ENCODE measurements at regions not wholly inside any gene's neighbourhood (a gene's known extent, or its start where the extent isn't known, plus 50 kb on each side); places are given as distances from the start of the nearest gene placed in this dataset.

DNA sequence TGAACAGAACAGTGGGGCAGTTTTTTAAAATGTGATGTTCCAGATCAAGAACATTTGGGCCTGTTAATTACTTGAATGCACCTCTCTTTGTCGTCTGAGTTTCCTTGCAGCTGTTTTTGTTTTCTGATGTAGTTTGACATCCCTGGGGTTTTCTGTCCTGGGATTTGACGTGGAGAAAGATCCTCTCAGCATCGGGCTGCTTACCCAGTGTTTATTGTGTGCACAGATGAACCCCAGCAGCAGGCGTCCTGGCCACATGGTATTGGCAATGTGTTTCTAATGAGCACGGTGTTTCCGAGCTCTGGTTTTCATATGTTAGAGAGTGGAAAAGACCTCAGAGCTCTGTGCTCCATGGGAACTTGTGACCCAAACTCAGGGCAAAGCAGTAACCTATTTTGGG is 191.1 kb upstream of the IRX3 start:
- no peak overlapping the region for H3K27ac Mint-ChIP-seq
- DNase-seq = no peak
- no peak for ATAC-seq
- H3K9me3 Mint-ChIP-seq (ENCODE audit: low read depth) = no peaks in the 10 kb centered on the region
- H3K27me3 Mint-ChIP-seq = no peaks in the 10 kb centered on the region
- CTCF ChIA-PET = no interaction called here
- no peaks in the 10 kb centered on the region for H3K4me1 Mint-ChIP-seq
- H3K4me3 Mint-ChIP-seq = no peak overlapping the region
- no peaks in the 10 kb centered on the region for H3K36me3 Mint-ChIP-seq

- Mint-ChIP-seq H3K27ac (no peak overlapping the region), H3K4me1 (no peaks in the 10 kb centered on the region), H3K4me3 (no peak overlapping the region), H3K9me3 (ENCODE audit: low read depth) (no peaks in the 10 kb centered on the region), H3K36me3 (no peaks in the 10 kb centered on the region), H3K27me3 (no peaks in the 10 kb centered on the region)
- ATAC-seq (no peak), DNase-seq (no peak)
- CTCF ChIA-PET = no interaction called here
Measured at GRCh38 chr16:54475019-54475601, 188.5 kb upstream of the IRX3 start.

DNA sequence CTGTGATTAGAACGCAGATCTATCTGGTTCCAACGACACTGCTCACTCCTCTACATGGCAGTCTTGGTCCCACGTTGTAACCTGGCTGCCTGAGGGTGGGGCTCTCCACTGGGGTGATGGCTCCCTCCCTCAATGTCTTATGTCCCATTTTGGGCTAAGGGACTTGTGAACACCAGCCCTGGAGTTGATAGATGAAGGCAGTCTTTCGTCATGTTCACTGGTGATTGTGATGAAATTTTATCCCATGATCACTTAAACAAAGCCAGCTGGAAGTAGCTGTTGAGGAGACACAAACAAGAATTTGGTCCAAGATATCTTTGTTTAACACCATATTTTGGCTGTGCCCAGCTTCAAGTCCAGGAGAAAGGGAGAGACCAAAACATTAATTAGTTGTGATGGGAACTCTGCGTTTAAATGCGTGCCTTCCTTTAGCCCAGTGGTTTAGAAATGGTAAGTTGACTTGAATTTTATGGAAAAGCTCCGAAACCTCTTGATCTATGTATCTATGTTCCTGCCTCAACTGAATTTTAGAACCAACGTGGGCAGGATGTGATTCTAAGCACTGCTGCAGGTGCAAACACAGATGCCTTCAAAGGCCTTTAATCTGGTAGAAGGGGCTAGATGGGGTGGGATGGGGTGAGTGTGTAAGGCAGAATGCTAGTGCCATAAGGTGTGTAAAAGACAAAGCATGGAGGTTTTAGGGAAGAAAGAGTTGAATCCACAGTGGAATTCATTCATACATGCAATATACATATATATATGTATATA is 186.8 kb upstream of the IRX3 start:
- Mint-ChIP-seq H3K4me1 (no peaks in the 10 kb centered on the region), H3K27ac (no peak overlapping the region), H3K36me3 (no peaks in the 10 kb centered on the region), H3K27me3 (no peaks in the 10 kb centered on the region), H3K4me3 (no peak overlapping the region), H3K9me3 (ENCODE audit: low read depth) (no peaks in the 10 kb centered on the region)
- CTCF ChIA-PET = no interaction called here
- ATAC-seq (no peak), DNase-seq (no peak)

DNA sequence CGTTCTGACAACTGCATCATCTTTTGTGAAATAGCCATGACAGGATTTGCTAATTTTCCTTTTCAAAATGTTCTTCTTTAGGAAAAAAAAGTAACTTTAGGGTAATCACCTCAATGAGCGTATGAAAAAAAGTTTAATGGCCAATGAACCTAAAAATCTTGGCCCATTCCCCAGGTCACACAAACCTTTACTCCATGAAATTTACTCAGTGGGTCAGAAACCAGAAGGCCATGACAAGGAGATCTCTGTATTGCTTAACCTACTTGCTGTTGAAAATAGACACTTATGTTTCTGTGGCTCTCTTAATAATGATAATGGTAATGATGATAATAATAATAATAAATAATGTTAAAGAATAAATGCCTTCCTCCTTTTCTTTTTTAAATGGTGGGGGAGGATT is 180.8 kb upstream of the IRX3 start:
- no peak for DNase-seq
- ATAC-seq = no peak
- Mint-ChIP-seq H3K36me3 (no peaks in the 10 kb centered on the region), H3K27me3 (no peaks in the 10 kb centered on the region), H3K9me3 (ENCODE audit: low read depth) (peaks cover 6% of the 10 kb centered on the region), H3K4me1 (no peaks in the 10 kb centered on the region), H3K4me3 (no peak overlapping the region), H3K27ac (no peak overlapping the region)
- CTCF ChIA-PET = interaction anchor here (0.7 kb wide), 1 partner anchor 13 kb away, joined by 3 read pairs; no protein-coding TSS in a partner anchor

DNA sequence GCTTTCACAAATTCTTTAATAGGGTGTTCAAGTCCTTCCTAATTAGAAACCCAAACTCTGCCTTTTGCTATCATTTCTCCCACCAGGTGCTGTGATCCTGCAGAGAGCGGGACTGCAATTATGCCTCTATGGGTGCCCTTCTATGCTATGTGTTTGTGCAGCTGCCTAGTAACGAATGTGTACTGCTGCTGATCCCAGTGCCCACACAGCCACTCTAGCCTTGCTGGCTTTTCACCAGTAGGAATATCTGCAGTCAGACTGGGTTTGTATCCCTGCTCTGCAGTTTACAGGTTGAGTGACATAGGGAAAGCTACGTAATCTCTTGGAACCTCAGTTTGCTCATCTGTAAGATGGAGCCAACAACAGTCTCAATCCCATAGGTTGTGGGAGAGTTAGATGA is 179.6 kb upstream of the IRX3 start:
- Mint-ChIP-seq H3K9me3 (ENCODE audit: low read depth) (peaks cover 10% of the 10 kb centered on the region), H3K27ac (no peak overlapping the region), H3K36me3 (no peaks in the 10 kb centered on the region), H3K4me3 (no peak overlapping the region), H3K27me3 (no peaks in the 10 kb centered on the region), H3K4me1 (no peaks in the 10 kb centered on the region)
- ATAC-seq (no peak), DNase-seq (no peak)
- CTCF ChIA-PET = no interaction called here

DNA sequence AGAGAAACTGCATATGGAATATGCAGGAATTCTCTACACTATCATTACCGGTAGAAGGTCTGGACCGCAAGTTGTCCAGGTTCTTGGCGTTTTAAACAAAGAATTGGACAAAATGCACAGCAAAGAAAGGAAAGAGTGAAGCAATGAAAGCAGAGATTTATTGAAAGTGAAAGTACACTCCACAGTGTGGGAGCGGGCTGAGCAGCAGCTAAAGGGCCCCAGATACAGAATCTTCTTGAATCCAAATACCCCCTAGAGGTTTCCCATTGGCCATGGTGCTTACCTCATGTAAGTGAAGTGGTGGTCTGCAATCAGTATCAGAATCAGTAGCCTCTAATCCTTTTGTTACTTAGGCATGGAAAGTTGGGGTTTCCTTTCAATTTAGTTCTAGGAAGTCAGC is 178.5 kb upstream of the IRX3 start:
- Mint-ChIP-seq H3K27ac (no peak overlapping the region), H3K4me3 (no peak overlapping the region), H3K36me3 (no peaks in the 10 kb centered on the region), H3K4me1 (no peaks in the 10 kb centered on the region), H3K27me3 (no peaks in the 10 kb centered on the region), H3K9me3 (ENCODE audit: low read depth) (peaks cover 10% of the 10 kb centered on the region)
- DNase-seq (no peak), ATAC-seq (no peak)
- CTCF ChIA-PET = no interaction called here

DNA sequence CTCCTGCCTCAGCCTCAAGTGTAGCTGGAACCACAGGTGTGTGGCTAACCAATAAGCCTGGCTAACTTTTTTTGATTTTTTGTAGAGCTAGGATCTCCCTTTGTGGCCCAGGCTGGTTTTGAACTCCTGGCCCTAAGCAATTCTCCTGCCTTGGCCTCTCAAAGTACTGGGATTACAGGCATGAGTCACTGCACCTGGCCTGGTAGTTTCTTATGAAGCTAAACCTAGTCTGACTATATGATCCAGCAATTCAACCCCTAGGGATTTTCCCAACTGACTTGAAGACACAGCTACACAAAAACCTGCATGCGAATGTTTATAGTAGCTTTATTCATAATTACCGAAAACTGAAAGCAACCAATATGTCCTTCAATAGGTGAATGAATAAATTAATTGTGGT is 176.2 kb upstream of the IRX3 start:
- H3K27me3 Mint-ChIP-seq = no peaks in the 10 kb centered on the region
- H3K4me1 Mint-ChIP-seq = no peaks in the 10 kb centered on the region
- no peak overlapping the region for H3K4me3 Mint-ChIP-seq
- ATAC-seq (no peak), DNase-seq (no peak)
- no peak overlapping the region for H3K27ac Mint-ChIP-seq
- CTCF ChIA-PET = no interaction called here
- no peaks in the 10 kb centered on the region for H3K36me3 Mint-ChIP-seq
- peaks cover 10% of the 10 kb centered on the region for H3K9me3 Mint-ChIP-seq (ENCODE audit: low read depth)

- CTCF ChIA-PET = no interaction called here
- no peak for DNase-seq
- no peak for ATAC-seq
- Mint-ChIP-seq H3K4me3 (no peak overlapping the region), H3K36me3 (no peaks in the 10 kb centered on the region), H3K27me3 (no peaks in the 10 kb centered on the region), H3K4me1 (no peaks in the 10 kb centered on the region), H3K9me3 (ENCODE audit: low read depth) (peaks cover 10% of the 10 kb centered on the region), H3K27ac (no peak overlapping the region)
Measured at GRCh38 chr16:54462151-54462651, 175.6 kb upstream of the IRX3 start.

- Mint-ChIP-seq H3K27ac (no peak overlapping the region), H3K27me3 (no peaks in the 10 kb centered on the region), H3K4me1 (no peaks in the 10 kb centered on the region), H3K4me3 (no peak overlapping the region), H3K36me3 (no peaks in the 10 kb centered on the region), H3K9me3 (ENCODE audit: low read depth) (peaks cover 10% of the 10 kb centered on the region)
- ATAC-seq (no peak), DNase-seq (no peak)
- CTCF ChIA-PET = no interaction called here
Measured at GRCh38 chr16:54460263-54460860, 173.8 kb upstream of the IRX3 start.

- H3K9me3 Mint-ChIP-seq (ENCODE audit: low read depth) = peaks cover 10% of the 10 kb centered on the region
- no peaks in the 10 kb centered on the region for H3K27me3 Mint-ChIP-seq
- ATAC-seq (no peak), DNase-seq (no peak)
- no peaks in the 10 kb centered on the region for H3K36me3 Mint-ChIP-seq
- H3K4me3 Mint-ChIP-seq = no peak overlapping the region
- CTCF ChIA-PET = no interaction called here
- H3K27ac Mint-ChIP-seq = no peak overlapping the region
- peaks cover 1% of the 10 kb centered on the region for H3K4me1 Mint-ChIP-seq
Measured at GRCh38 chr16:54459509-54460262, 173.1 kb upstream of the IRX3 start.

GRCh38 chr16:54458923-54459322 is 172.3 kb upstream of the IRX3 start:
- Mint-ChIP-seq H3K4me3 (no peak overlapping the region), H3K9me3 (ENCODE audit: low read depth) (peaks cover 10% of the 10 kb centered on the region), H3K36me3 (no peaks in the 10 kb centered on the region), H3K4me1 (peaks cover 6% of the 10 kb centered on the region), H3K27ac (no peak overlapping the region), H3K27me3 (no peaks in the 10 kb centered on the region)
- ATAC-seq (no peak), DNase-seq (no peak)
- CTCF ChIA-PET = no interaction called here

GRCh38 chr16:54456291-54456690 is 169.7 kb upstream of the IRX3 start:
- DNase-seq (no peak), ATAC-seq (no peak)
- Mint-ChIP-seq H3K36me3 (no peaks in the 10 kb centered on the region), H3K9me3 (ENCODE audit: low read depth) (no peaks in the 10 kb centered on the region), H3K27ac (no peak overlapping the region), H3K27me3 (no peaks in the 10 kb centered on the region), H3K4me1 (peaks cover 6% of the 10 kb centered on the region), H3K4me3 (no peak overlapping the region)
- CTCF ChIA-PET = no interaction called here

GRCh38 chr16:54455030-54455725 is 168.6 kb upstream of the IRX3 start:
- Mint-ChIP-seq H3K27ac (no peak overlapping the region), H3K9me3 (ENCODE audit: low read depth) (no peaks in the 10 kb centered on the region), H3K36me3 (no peaks in the 10 kb centered on the region), H3K27me3 (peaks cover 2% of the 10 kb centered on the region), H3K4me3 (no peak overlapping the region), H3K4me1 (peaks cover 6% of the 10 kb centered on the region)
- no peak for DNase-seq
- ATAC-seq = no peak
- CTCF ChIA-PET = no interaction called here
